ENCODE measurements at regions not wholly inside any gene's neighbourhood (a gene's known extent, or its start where the extent isn't known, plus 50 kb on each side); places are given as distances from the start of the nearest gene placed in this dataset.

DNA sequence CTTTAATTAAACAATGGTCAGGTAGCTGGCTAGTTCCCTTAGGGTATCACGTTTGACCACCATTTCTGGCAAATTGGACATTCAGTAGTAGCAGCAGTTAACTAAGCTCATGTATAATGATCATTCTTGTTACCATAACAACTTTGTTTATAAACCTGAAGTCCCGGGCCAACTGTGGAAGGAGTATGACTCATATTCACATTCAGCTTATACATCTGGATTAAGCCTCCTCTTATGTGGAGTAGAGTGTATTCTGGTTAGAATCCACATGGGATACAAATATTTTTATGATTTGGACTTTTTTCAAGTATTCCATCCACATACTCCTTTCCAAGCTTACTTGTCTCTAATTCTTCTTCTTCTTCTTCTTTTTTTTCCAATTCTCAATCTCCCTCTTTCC, 70.3 kb upstream of the ZSWIM2 start:
- TF ChIP-seq, protein P1, sequence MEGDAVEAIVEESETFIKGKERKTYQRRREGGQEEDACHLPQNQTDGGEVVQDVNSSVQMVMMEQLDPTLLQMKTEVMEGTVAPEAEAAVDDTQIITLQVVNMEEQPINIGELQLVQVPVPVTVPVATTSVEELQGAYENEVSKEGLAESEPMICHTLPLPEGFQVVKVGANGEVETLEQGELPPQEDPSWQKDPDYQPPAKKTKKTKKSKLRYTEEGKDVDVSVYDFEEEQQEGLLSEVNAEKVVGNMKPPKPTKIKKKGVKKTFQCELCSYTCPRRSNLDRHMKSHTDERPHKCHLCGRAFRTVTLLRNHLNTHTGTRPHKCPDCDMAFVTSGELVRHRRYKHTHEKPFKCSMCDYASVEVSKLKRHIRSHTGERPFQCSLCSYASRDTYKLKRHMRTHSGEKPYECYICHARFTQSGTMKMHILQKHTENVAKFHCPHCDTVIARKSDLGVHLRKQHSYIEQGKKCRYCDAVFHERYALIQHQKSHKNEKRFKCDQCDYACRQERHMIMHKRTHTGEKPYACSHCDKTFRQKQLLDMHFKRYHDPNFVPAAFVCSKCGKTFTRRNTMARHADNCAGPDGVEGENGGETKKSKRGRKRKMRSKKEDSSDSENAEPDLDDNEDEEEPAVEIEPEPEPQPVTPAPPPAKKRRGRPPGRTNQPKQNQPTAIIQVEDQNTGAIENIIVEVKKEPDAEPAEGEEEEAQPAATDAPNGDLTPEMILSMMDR (IDR thresholded peaks at IDR 0.05): no peak
- TF ChIP-seq POLR2AphosphoS5 (IDR thresholded peaks at IDR 0.05) (no peak), POLR2A (IDR thresholded peaks at IDR 0.05) (no peak), EP300 (IDR thresholded peaks at IDR 0.05) (no peak)

All from gastroesophageal sphincter (tissue), 3 donors.